ENCODE measurements at regions not wholly inside any gene's neighbourhood (a gene's known extent, or its start where the extent isn't known, plus 50 kb on each side); places are given as distances from the start of the nearest gene placed in this dataset.
"Not testable (repeated sequence)": the region's sequence is repeated elsewhere in the genome, so short reads cannot be mapped to it uniquely, and the experiment has no call there.

DNA sequence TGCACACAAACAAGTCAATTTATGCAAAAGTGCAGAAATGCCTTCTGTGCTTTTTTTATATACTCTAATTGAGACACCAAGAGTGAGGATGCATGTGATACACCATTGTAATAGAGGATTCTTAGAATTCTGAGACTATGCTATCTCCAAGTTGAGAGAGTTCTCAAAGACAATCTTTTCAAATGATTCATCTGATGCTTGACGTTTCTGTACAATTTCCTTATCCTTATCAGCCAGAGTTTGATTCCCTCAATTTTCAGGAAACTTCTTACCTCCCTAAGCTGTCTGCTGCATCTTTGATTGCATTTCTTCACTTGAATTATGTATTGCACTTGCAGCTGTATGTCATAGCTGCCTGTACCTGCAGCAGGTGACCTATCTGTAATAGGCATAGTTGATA lies 211.3 kb upstream of the SPAG17 start:
- TF ChIP-seq, protein P1, sequence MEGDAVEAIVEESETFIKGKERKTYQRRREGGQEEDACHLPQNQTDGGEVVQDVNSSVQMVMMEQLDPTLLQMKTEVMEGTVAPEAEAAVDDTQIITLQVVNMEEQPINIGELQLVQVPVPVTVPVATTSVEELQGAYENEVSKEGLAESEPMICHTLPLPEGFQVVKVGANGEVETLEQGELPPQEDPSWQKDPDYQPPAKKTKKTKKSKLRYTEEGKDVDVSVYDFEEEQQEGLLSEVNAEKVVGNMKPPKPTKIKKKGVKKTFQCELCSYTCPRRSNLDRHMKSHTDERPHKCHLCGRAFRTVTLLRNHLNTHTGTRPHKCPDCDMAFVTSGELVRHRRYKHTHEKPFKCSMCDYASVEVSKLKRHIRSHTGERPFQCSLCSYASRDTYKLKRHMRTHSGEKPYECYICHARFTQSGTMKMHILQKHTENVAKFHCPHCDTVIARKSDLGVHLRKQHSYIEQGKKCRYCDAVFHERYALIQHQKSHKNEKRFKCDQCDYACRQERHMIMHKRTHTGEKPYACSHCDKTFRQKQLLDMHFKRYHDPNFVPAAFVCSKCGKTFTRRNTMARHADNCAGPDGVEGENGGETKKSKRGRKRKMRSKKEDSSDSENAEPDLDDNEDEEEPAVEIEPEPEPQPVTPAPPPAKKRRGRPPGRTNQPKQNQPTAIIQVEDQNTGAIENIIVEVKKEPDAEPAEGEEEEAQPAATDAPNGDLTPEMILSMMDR (IDR thresholded peaks at IDR 0.05) = no peak
- no peaks in the 10 kb centered on the region for H3K4me1 ChIP-seq
- intact Hi-C loops (cut with DNase I) = no loop called here

DNA sequence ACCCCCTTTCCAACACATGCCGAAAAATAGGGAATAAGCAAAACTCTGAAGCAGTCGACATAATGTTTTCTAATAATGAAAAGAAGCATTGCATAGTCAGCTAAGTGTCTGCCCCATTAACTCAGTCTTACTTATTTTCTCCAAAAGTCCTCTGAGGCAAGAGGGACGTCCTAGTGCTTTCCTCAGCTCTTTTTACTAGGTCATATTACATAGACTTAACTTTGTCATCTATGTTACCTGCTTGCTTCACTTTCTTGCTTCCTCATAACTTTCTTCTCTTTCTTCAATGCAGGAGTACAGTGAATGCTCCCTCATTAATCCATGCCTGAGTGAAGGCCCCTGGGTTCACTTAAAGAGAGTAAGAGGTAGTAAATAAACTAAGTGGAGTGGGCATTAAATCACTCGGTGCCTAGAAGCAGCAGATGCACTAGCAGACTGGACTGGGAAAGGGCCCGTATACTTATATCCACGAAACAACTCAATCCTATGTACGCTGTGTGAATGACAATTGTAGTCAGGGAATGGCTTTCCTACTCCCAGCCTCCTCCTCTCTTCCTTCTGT lies 210.5 kb upstream of the SPAG17 start:
- H3K4me1 ChIP-seq = no peaks in the 10 kb centered on the region
- DNase-seq = no peak
- H3K36me3 ChIP-seq = no peaks in the 10 kb centered on the region
- TF ChIP-seq, protein P1 (IDR thresholded peaks at IDR 0.05) = no peak
- no peak overlapping the region for H3K27ac ChIP-seq
- intact Hi-C loops (cut with DNase I) = no loop called here
- no peaks in the 10 kb centered on the region for H3K27me3 ChIP-seq
- no peaks in the 10 kb centered on the region for H3K9me3 ChIP-seq
- H3K4me3 ChIP-seq = no peak overlapping the region
- no peak overlapping the region for H3K9ac ChIP-seq (ENCODE audit: low read depth in 2 of 2, low read length in 2 of 2)

More for the DNA sequence above, 211.3 kb upstream of the SPAG17 start:
- no peaks in the 10 kb centered on the region for H3K27me3 ChIP-seq
- H3K4me3 ChIP-seq = no peak overlapping the region
- H3K27ac ChIP-seq = no peak overlapping the region
- H3K36me3 ChIP-seq = no peaks in the 10 kb centered on the region
- H3K9me3 ChIP-seq = no peaks in the 10 kb centered on the region
- DNase-seq = no peak
- no peak overlapping the region for H3K9ac ChIP-seq (ENCODE audit: low read depth in 2 of 2, low read length in 2 of 2)

DNA sequence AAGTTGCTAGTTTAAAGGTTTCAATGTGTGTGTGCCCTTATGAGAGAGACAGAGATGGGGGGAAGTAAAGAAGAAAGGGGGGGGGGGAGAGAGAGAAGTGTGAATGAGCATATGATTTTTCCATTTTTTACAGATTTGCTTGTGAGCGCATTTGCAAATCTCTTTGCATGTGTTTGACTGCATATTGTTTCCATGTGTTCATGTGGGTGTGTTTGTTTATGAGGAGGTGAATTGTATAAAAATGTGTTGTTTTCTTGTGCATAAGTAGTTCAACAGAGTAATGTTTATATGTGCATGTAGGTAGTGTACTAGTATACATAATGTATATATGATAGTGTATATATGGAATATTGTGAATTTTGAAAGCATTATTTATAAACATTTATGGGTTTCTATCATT lies 205.9 kb upstream of the SPAG17 start:
- intact Hi-C loops (cut with DNase I) = no loop called here
- Histone ChIP-seq H3K36me3 (no peaks in the 10 kb centered on the region), H3K27ac (no peak overlapping the region), H3K27me3 (no peaks in the 10 kb centered on the region), H3K4me1 (no peaks in the 10 kb centered on the region), H3K4me3 (no peak overlapping the region), H3K9me3 (no peaks in the 10 kb centered on the region), H3K9ac (ENCODE audit: low read depth in 2 of 2, low read length in 2 of 2) (no peak overlapping the region)
- no peak for DNase-seq
- TF ChIP-seq, protein P1 (IDR thresholded peaks at IDR 0.05) = no peak

DNA sequence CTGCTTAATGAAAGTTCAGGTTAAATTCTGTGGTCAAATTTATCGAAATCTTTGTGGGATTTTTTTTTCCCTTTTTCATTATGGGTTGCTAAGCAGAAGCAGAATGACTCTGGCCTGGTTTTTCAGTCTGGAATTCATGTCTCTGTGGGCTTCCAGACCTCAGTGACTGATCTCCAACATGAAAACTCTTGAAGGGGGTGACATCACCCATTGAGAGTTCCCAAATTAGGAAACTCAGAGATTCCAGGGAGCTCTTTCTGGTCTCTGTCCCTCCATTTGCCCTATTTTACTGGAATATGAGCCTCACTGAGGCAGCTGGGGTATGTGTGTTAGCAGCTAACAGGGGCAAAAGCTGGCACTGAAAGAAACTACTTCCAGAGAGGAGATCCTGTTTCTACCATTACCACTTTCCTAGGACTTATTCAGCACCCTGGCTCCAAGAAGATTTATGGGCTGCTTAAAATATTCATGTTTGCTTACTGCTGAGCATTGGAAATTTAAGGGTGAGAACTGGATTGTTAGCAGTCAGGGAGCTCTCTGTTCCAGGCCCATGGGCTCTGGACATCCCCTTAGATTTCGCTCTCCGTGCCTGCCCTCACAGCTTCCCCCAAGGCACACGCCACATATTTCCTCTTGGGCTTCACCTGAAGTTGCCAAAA lies 203.4 kb upstream of the SPAG17 start:
- Histone ChIP-seq H3K27ac (no peak overlapping the region), H3K36me3 (no peaks in the 10 kb centered on the region), H3K9ac (ENCODE audit: low read depth in 2 of 2, low read length in 2 of 2) (no peak overlapping the region), H3K9me3 (no peaks in the 10 kb centered on the region), H3K4me1 (no peaks in the 10 kb centered on the region), H3K4me3 (no peak overlapping the region), H3K27me3 (no peaks in the 10 kb centered on the region)
- intact Hi-C loops (cut with DNase I) = no loop called here
- DNase-seq = no peak
- TF ChIP-seq, protein P1 (IDR thresholded peaks at IDR 0.05) = no peak

DNA sequence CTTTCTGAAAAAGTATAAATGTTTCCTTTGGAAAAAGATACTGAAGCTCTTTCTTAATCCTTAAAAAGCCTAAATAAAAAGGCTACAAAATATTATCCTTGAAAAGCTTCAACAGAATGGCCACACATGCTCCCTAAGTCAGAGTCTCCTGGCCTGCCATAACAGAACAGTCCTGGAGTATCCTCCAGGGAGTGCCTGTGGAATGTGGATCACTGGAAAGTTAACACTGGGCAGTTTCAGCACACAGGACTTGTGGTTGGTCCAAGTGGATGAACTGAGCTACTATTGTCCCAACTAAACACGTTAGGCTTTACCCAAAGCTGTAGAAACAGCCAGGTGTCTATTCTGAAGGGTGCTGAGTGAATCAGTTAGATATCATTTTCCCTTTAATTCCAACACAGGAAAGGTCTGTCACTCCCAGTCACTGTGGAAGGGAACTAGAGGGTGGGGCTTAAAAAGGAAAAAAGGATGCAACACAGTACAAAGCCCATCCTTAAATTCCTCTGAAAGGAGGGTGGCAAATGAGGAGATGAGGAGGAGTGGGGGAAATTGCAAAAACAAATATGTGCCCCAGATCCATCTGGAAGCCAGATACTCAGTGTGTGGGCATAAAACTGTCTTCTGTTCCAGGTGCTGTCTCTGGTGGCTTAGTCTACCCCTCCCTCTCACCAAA lies 196.3 kb upstream of the SPAG17 start:
- Histone ChIP-seq H3K27ac (no peak overlapping the region), H3K9me3 (no peaks in the 10 kb centered on the region), H3K4me3 (no peak overlapping the region), H3K36me3 (no peaks in the 10 kb centered on the region), H3K27me3 (no peaks in the 10 kb centered on the region), H3K9ac (ENCODE audit: low read depth in 2 of 2, low read length in 2 of 2) (no peak overlapping the region), H3K4me1 (no peaks in the 10 kb centered on the region)
- TF ChIP-seq, protein P1 (IDR thresholded peaks at IDR 0.05) = no peak
- DNase-seq = no peak
- intact Hi-C loops (cut with DNase I) = no loop called here

DNA sequence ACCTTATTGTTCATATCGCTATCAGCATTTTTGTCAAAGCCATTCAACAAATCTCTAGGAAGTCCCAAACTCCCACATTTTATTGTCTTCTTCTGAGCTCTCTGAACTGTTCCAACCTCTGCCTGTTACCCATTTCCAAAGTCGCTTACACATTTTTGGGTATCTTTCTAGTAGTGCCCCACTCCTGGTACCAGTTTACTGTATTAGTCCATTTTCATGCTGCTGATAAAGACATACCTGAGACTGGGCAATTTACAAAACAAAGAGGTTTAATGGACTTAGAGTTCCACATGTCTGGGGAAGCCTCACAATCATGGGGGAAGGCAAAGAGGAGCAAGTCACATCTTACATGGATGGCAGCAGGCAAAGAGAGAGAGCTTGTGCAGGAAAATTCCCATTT lies 192.2 kb upstream of the SPAG17 start:
- H3K4me3 ChIP-seq; H3K9me3 ChIP-seq; H3K9ac ChIP-seq (ENCODE audit: low read depth in 2 of 2, low read length in 2 of 2); H3K27me3 ChIP-seq; H3K27ac ChIP-seq; DNase-seq; H3K36me3 ChIP-seq; intact Hi-C loops (cut with DNase I); H3K4me1 ChIP-seq: not testable (repeated sequence)
